HG02798 (cell line): ENCODE measurements at regions not wholly inside any gene's neighbourhood (a gene's known extent, or its start where the extent isn't known, plus 50 kb on each side); places are given as distances from the start of the nearest gene placed in this dataset.
"Not testable (repeated sequence)": the region's sequence is repeated elsewhere in the genome, so short reads cannot be mapped to it uniquely, and the experiment has no call there.

Source experiments
- ATAC-seq: cut with Tn5 transposase; IDR thresholded peaks from one replicate; pipeline ENCODE4 v1.9.1; 2021; ENCODE audit warnings: mild to moderate bottlenecking; ENCODE audit not compliant: unreplicated experiment, poor library complexity

DNA sequence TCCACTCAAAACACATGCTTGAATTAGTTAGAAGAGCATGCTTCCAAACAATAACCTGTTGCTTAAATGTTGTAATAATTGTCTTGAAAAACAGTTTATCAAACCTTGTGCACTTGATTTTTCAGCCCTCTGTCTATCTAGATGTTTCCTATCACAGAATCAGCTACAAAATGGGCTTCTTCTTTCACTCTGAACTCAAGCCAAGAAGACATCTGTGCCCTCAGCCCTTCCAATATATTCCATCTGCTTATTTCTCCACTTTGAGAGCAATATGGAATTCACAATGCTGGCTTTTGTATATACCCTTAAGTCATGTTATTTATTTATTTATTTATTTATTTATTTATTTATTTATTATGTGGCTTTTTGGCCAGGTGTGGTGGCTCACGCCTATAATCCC lies 234.2 kb downstream of the TOX3 start:
- ATAC-seq = no peak

DNA sequence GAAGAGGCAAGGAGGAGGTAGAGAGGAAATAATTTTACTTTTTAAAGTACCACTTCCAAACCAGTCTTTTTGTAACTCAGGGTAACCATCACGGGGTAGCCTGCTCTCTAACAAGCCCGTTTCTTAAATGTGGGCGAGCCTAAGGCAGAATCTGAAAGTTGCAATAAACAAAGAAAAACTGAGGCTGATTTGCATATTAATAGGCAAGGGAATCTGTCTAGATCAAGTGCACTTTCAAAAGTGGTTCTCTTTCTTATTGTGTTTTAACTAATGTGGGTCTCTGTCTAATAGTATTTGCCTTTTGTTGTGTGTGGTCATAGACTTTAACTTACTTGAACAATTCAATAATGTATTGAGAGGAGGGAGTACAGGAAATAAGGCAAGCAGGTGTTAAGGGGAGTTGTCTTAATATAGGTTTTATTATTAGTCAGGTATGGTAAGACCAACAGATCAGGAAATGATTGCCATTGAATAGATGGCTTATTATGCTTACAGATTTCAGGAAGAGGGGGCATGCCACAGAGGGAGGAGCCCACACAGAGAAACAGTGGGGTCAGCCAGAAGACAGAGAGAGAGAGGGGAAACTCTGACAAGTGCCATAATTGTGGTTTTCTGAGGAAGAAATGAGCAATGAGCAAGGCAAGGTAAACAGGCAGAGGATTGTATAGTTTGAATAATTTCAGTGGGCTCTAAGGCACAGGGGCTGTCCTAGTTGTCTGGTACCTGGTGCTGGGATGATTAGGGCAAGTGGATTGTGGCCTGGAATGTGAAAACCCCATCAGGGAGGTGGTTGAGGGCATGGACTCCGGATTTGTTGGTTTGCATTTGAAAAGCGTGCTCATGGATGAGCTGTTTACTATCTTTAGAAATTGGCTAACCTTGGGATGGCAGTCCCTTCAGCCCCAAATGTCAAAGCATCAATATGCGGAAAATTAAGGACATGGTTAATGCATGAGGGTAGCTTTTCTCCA lies 237.2 kb downstream of the TOX3 start:
- no peak for ATAC-seq

DNA sequence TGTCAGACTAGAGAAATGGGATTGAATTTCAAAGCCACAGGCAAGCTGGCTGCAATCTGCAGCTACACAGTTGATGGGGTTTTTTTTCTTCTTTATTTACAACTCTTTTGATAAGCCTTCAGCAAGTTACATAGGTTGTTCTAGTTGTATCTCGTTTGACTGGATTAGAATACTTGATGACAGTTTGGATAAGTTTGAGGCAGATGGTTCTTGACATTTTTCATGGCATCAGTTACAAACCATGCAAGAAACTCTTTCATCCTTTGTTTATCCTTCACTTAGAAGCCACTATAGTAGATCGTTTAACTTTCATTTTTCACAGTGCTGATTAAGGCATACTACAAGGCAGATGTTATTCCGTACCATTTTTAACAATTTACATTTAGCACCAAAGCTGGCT lies 238.9 kb downstream of the TOX3 start:
- no peak for ATAC-seq

DNA sequence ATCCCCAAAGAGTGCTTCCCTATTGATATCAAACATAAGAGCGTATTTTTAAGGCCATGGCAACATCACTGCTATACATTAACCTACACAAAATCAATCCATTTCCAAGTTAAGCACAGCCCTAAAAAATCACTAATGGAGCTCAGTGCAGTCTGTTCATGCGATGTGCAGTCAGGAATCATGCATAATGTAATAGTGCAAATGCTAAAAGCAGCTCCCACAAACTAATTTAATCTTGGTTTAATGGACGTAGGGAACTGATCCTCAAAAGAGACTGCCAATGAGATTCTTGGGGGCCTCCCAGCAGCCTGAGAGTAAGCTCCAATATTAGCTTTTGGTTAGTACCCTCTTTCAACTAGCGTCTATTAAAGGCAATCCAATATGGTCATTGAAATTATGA lies 245.9 kb downstream of the TOX3 start:
- no peak for ATAC-seq

DNA sequence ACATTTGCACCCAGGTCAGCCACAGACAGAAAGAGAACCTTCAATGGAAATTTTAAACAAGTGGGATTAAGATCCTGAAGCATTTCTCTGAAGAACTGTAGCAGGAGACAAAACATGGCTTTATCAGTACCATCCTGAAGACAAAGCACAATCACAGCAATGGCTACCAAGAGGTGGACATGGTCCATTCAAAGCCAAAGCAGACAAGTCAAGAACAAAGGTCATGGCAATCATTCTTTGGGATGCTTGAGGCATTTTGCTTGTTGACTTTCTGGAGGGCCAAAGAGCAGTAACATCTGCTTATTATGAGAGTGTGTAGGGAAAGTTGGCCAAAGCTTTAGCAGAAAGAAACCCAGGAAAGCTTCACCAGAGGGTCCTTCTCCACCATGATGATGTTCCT lies 248.2 kb downstream of the TOX3 start:
- no peak for ATAC-seq

DNA sequence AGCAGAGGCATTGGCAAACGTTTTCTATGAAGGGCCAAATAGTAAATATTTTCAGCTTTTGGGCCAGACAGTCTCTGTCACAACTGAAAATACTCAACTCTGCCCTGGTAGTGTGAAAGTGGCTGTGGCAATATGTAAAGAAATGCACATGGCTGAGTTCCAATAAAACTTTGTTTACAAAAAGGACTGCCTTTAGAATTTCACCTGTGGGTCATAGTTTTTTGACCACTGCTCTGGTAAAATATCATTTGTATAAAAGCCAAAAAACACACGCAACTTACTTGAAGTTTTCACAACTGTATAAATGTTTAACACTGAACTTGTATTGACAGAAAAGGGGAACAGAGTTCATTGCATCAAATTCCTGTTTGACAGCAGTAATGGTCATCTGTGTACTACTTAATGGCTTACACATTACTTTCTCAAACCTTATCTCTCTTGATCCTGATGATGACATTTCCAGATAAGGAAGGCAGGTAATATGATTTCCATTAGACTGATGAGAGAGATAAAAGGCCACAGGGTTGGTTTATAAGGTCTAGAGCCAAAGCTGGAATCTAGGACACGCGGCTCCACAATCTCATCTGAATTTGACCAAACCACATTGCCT lies 250.1 kb downstream of the TOX3 start:
- not testable (repeated sequence) for ATAC-seq

DNA sequence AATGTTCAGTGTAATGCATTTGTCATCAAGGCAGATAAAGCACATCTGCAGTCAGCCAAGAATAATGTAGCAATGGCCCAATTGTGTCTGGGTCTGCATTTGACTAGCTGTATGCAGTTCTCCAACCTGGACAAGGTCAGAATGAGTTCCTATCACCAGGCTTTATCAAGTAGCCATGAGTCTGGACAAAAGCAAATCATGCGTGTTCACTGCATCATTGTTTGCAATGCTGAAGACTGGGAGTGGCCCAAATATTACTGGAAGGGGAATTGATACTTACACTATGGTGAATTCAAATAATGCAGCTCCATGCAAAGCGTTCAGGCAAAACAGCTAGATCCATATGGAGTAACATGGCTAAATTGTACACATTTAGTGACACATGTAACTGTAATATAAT lies 250.9 kb downstream of the TOX3 start:
- ATAC-seq = no peak

DNA sequence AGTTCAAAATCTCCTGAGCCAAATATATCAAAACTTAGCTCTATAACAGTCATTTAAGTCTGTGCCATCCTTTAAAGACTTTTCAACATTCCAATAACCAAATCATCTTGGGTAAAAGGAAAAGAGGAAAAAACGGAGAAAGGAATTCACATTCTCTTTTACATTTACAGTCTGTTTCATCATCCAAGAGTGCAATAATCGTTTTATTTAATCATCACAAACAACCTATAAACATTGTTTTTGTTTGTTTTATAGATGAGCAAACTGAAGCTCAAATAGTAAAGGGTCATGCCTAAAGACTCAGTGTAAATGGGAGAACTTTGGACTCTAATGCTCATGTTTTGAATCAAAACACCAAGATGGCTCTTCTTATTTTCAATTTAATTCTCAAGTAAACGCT lies 252.3 kb downstream of the TOX3 start:
- no peak for ATAC-seq

DNA sequence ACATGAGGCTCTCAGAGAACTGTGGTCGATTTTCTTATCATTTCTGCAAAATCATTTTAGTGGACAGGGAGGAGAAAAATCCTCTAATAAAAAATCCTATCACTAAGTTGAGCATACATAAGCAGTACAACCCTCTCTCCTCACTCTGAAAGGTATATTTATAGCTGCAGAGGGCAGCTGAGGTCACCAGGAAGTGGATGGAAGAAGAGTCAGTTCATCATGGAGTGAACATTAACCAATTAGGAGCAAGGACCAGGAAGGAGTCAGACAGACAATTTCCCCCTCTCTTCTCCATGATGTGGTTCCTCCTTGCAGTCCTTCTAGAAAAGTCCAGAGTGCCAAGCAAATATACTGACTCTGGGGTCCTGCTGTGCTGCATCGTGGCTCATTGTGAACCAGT lies 253.7 kb downstream of the TOX3 start:
- no peak for ATAC-seq

DNA sequence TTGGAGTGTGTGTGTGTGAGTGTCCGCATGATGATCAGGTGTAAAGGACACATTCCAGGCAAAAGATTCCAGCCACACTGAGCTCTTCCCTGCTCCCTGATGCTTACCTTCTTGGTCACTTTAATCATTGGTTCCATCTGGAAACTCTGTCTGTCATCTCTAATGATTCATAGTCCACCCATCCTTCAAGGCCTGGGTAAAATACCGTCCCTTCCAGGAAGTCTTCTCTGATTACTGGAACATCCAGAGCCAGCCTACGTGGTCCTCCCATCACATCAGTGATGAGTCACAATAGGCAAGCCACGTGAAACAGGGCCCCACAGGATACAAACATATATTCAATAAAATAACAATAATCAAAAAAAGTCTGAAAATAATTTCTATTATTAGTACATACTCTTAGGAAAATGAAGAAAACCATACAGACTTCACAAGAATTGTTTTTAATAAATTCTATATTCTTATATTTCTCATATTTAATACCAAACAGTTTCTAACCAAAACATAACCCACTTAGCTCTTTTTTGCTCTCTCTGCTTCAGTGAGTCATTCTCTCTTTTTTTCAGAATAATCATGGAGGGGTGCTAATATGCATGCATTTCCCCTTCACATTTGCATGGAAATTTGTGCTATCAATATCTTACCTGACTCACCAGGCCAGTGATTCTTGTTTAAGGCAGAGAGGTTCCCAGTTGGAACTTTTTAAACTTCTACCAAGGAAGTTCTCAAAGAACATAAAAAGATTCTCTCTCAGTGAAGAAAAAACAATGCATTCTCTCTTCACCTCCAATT lies 263.2 kb downstream of the TOX3 start:
- no peak for ATAC-seq

DNA sequence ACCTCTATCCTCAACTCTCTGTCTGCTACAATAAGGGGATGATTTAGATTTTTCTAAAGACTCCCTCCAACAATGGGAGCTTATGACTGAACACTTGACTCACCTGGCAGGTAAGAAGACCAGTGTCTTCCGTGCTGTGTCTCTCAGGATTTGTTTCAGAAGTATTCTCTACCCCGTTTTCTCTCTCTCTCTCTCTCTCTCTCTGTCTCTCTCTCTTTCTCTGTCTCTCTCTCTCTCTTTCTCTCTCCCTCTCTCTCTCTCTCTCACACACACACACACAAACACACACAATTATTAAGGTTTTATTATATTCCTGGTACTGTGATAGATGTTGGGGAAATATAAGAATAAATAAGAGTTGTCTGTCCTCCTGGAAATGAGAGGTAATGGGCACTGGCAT lies 263.9 kb downstream of the TOX3 start:
- ATAC-seq = no peak

DNA sequence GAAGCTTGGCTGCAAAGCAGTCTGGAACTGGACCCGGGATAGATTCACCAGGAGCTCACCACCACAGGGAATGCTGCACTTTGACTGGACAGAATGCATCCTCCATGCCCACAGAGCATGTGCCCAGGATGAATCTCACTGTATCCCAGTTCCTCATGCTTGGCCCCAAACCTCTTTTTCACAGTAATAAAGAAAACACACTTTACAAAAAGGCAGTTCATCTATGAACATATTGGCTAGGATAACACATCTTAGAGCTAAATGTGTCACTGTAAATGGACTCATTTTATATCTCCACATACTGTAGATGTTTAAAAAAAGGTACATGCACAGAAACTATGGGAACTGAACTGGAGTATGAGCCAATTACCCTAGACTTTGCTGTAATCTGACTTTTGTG lies 266.9 kb downstream of the TOX3 start:
- ATAC-seq = no peak

DNA sequence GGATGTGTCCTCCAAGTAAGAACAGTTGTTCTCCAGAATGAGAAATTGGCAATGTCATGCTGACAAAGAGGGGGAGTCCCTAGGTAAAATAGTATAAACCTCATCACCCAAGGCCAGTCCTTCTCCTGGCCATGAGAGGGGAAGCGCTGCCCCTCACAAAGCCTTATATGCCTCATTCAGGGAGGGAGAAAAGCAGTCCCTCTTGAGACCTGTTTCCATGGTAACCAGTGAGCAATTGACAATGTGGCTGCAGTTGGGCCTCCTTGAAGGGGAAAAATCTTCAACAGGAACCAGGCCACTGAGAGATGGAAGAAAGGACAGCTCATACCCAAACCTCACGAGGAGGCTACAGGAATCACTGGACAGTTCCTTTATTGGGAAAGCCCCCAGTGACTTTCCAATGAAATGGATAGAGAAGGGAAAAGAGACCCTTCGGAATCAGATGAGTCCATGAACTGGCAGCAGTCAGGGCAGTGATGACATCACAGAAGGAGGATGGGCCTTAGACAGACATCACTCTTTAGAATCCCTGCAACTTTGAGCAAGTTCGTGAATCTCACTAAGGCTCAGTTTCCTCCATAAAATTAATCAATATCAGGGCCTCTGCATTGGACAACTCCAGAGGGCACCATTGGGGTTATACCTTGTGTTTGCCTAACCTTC lies 275.7 kb downstream of the TOX3 start:
- no peak for ATAC-seq

DNA sequence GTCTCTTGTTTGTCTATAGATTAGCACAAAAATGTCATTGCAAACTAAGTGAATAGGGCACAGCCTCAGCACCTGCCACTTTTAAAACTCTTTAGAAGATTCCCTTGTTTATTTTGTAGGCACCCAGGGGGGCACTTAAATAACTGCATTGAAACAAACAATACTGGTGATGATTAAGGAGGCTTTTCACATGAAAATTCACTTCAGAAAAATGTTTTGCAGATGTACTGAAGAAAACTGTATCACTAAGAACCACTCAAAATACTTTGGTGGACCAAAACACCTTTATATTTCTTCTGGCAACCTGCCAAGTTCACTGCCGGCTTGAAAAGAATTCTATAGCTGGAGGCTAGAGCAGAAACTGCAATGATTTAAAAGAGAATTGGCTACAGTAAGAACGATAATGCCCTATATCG lies 281.5 kb downstream of the TOX3 start:
- no peak for ATAC-seq

DNA sequence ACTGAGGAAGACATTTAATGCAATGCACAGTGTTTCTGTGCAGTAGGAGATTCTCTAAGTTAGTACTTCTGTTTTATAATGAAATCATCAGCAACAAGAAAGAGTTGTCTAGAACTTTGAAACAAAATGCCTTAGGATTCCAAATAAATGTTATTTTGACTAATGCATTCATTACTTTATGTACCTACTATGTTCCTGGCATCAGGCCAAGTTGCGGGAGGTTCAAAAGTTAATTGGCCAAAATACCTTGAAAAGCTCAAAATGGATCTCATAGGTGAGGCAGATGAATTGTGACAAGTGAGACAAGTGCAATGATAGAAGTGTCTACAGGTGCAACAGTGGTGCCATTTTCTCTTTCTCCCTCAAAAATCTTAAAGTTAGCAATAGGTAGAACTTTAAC lies 289.4 kb downstream of the TOX3 start:
- ATAC-seq = no peak

DNA sequence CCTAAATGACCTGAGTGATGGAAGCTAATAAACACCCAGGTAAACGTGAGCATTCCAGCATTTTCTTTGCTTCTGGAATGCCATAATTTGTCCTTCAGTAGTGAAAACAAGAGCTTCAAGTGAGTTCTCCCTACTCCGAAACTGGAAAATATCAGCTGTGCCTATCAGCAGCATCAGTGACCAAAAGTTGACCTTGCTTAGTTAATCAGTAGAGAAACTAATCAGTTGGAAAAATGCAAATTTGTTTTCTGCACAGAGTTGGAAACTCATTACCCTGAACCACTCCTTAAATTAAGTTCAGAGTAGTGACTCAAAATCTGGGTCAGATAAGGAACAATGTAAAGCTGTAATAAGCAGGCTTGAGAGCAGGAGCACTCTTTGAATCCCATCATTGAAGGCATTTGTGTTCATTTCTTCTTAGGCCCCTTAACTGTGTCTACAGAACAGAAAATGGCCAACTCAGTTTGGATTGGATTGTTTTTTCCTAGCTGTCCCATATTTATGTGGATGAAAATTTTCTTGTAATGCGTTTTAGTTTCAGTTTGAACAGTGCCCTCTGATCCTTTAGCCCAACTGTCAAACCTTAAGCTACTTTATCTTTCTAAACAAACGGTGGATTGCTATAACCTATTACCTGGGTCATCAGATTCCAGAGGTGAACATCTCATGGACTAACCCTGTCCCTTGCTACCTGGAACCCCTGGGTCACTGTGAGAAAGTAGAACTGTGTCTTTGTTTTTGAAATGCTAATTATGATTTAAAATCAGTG lies 290.4 kb downstream of the TOX3 start:
- no peak for ATAC-seq

DNA sequence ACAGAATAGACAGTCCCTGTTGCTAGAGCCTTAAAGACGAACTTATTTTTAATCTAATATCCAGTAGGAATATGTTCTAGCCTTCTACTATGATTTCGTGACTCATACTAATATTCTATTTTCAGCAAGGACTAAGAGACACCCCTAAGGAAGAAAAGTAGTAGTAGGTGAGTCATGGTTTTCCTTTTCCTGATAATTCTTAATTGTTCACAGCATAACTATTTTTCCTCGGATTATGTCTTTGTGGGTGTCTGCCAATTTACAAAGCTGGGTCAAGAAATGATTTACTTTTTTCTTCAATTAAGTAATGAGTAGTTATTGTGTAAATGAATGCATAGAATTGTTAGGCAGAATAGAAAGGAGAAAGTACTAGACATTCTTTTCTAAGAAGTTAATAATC lies 292.2 kb downstream of the TOX3 start:
- ATAC-seq = no peak

DNA sequence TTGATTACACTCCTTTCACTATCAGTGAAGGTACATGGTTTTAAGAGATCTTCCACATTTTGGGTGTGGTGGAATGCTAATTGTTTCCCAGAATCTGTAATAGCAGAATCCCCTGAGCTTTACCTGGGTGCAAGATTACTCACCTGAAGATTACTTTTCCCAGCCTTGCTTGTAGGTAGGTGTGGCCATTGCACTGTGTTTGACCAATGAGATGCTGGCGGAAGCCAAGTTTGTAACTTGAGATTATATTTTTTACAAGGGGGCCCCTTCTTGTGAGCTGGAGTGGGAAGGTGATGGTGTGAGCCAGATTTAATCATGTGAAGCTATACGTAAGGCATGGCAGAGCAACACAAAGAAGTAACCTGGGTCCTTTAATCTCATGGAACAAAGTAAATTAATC lies 294.3 kb downstream of the TOX3 start:
- no peak for ATAC-seq

DNA sequence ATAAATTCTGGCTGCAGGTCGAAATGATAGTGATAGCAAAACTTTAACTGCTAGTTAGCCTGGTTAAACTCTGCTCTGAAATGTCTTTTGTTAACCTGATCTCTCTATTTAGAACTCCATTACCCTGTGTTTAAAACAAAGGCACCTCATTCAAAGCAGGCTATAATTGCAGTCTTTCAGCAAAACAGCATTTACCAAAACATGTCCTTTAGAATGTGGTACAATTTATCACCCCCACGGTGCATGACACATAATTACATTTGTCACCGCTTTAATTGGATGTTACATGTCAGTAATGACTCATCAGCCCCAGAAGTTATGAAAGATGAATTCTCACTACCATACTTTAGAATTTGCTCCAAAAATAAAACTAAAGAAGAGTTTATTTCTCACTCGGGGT lies 295.4 kb downstream of the TOX3 start:
- no peak for ATAC-seq

DNA sequence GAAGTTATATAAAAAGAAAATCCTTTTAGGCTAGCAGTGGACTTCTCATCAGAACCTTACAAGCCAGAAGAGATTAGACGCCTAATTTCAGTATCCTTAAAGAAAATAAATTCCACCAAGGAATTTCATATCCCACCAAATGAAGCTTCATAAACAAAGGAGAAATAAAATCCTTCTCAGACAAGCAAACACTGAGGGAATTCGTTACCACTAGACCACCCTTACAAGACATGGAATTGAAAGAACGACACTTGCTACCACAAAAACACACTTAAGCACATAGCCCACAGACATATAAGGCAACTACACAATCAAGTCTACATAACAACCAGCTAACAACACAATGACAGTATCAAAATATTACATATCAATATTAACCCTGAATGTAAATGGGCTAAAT lies 299.2 kb downstream of the TOX3 start:
- no peak for ATAC-seq
